GM18502 (cell line): ENCODE measurements at regions not wholly inside any gene's neighbourhood (a gene's known extent, or its start where the extent isn't known, plus 50 kb on each side); places are given as distances from the start of the nearest gene placed in this dataset.
A peak's percentile ranks its signal among the peaks of the same experiment; 100 is the strongest.

Experiments used
- ATAC-seq: cut with Tn5 transposase; IDR thresholded peaks from one replicate; pipeline ENCODE4 v1.9.1; 2021; ENCODE audit warnings: mild to moderate bottlenecking; ENCODE audit not compliant: unreplicated experiment, poor library complexity

- no peak for ATAC-seq
Measured at GRCh38 chr2:156112323-156112722, 220.2 kb downstream of the NR4A2 start.

GRCh38 chr2:156110890-156111289 lies 221.6 kb downstream of the NR4A2 start:
- ATAC-seq: peak; percentile 99

DNA sequence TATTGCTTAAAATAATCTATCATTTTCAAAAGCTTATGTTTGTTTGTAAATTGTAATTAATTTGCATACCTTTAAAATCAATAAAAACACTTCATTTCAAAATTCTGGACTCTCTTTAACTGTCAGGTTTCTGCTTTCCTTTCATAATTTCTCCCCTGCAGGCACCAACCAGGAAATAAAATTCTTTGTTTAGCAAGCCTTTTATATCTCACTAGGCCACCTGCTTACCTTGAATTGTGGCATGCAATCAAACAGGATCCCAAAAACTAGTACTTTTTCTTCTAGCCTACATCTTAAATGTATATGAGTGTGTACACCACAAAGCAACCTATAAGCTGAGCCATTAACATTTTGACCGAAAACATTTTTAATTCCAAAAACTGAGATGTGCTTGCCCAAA lies 233.1 kb downstream of the NR4A2 start:
- ATAC-seq: no peak

DNA sequence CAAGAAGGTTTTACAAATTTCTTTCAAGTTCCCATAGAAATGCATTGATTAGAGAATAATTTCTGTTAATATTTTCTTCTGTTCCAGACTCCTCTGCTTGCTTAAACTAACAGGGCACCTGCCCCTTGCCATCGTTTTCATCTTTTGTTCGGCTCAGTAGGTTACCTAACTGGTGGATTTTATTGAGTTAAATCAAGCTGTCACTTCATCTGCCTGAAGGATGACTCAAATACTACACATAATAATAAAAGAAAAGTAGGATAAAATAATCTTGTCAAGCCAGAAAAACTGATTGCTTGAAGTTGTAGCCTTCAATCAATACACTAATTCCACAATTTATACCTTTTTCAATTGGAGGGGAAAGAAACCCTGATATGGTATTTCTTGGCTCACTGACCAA lies 234.0 kb downstream of the NR4A2 start:
- ATAC-seq: no peak

- ATAC-seq: no peak
Measured at GRCh38 chr2:156088587-156088986, 243.9 kb downstream of the NR4A2 start.

- no peak for ATAC-seq
Measured at GRCh38 chr2:156087875-156088274, 244.6 kb downstream of the NR4A2 start.

DNA sequence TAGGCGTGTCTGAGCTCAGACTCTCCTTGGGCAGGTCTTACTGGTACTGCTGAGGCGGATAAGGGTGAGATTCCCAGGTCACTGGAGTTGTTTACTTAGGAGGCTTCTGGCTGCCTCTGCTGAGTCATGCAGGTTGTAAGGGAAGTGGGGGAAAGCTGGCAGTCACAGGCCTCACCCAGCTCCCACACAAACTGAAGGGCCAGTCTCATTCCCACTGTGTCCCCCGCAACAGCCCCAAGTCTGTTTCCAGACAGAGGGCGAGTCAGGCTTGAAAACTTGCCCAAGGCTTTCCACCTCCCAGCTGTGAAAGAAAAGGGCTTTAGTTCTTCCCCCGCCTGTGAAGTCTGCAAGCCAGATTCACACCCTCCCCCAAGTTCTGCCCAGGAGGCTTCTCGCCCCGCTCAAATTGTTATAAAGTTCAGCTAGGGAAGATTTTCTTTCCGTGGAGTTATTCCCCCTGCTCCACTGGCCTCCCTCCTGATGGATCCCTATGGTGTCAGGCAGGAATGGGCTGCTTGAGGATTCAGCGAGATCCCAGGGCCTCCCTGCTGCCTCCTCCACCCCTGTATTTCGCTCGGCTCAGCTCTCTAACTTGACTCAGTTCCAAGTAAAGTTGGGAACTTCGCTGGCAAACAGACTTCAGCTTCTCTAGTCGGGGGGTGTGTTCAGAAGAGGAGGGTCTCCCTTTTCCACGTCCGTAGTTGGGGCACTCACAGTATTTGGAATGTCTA lies 248.6 kb downstream of the NR4A2 start:
- ATAC-seq: no peak

DNA sequence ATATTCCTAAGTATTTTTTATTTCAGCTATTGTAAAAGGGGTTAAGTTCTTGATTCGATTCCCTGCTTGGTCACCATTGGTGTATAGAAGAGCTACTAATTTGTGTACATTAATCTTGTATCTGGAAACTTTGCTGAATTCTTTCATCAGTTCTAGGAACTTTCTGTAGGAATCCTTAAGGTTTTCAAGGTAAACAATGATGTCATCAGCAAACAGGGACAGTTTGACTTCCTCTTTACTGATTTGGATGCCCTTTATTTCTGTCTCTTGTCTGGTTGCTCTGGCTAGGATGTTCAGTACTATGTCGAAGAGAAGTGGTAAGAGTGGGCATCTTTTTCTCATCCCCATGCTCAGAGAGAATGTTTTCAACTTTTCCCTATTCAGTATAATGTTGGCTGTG lies 252.7 kb downstream of the NR4A2 start:
- ATAC-seq: no peak

GRCh38 chr2:156077041-156077742 lies 255.3 kb downstream of the NR4A2 start:
- peak; percentile 57 for ATAC-seq

DNA sequence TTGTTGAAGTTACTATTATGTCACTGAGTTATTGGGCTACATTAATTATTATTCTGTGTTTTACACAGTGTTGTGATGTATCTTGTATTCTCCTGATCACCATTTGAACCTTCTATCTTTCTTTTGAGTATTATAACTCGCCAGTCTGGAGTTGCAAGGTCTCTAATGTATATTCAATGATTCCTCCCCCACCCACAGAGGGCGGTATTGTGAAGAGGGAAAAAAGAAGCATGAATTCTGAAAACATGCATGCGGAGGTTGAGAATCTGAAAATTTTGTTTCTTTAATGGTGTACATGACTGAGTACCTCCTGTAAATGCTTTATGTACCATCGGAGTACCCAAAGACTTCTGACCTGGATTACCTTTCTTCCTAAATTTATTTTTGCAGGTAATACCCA lies 266.6 kb downstream of the NR4A2 start:
- ATAC-seq: no peak

DNA sequence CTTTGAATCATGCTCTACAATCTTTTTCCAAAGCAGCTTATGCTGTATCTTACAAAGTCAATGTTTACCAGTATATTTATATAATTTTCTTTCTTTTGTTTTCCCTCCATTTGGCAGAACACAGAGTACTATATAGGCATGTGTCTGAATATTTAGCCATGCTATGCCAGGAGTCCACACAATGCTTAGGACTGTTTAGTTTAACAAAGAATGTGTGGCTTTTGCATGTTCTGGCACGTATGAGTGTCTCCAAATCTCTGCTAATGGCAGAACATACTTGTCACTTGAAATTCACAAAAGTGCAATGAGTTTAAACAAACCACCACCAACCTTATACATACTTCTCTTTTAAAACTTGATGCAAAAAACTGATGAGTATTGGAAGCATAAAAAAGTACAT lies 268.0 kb downstream of the NR4A2 start:
- no peak for ATAC-seq

- no peak for ATAC-seq
Measured at GRCh38 chr2:156057647-156058046, 274.9 kb downstream of the NR4A2 start.

GRCh38 chr2:156054983-156055382 lies 277.5 kb downstream of the NR4A2 start:
- ATAC-seq: no peak

- ATAC-seq: no peak
Measured at GRCh38 chr2:156046900-156047299, 285.6 kb downstream of the NR4A2 start.

GRCh38 chr2:156042895-156043294 lies 289.6 kb downstream of the NR4A2 start:
- no peak for ATAC-seq

- no peak for ATAC-seq
Measured at GRCh38 chr2:156038021-156038420, 294.5 kb downstream of the NR4A2 start.

- no peak for ATAC-seq
Measured at GRCh38 chr2:156037482-156037881, 295.0 kb downstream of the NR4A2 start.

- ATAC-seq: no peak
Measured at GRCh38 chr2:156031121-156031520, 301.4 kb downstream of the NR4A2 start.

DNA sequence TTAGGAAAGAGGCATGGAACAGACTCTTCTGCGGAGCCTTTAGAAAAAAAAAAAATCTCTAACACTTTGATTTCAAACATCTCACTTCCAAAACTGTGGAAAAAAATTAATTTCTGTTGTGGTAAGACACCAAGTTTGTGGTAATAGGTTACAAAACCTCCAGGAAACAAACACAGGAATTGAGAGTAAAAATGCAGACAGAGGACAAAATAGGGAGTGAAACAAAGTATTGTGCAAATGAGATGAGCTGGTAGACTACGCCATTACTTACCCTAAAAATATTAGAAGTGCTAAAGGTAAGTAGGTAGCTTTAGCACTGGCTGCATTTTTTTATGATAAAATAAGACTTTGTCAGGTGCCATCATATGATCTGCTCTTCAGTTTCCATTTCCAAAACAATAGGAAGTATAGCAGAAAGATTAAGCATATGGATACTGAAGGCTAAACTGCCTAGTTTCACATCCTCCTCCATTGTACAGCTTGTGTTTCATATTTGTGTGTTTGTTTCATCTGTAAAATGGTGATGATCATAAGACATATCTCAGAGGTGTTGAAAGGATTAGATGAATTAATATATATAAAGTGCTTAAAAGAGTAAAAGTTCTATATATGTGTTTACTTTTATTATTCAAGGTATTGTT lies 309.2 kb downstream of the NR4A2 start:
- peak; percentile 65 for ATAC-seq

- ATAC-seq: no peak
Measured at GRCh38 chr2:156021146-156022040, 311.1 kb downstream of the NR4A2 start.

- no peak for ATAC-seq
Measured at GRCh38 chr2:156019341-156019740, 313.2 kb downstream of the NR4A2 start.
